Right kidney (tissue), 1 donor: ENCODE measurements at regions not wholly inside any gene's neighbourhood (a gene's known extent, or its start where the extent isn't known, plus 50 kb on each side); places are given as distances from the start of the nearest gene placed in this dataset.
"Not testable (repeated sequence)": the region's sequence is repeated elsewhere in the genome, so short reads cannot be mapped to it uniquely, and the experiment has no call there.

Experiments
- DNase-seq: peaks from one replicate; pipeline ENCODE4 v3.0.0-alpha.2; 2016

GRCh38 chr2:144670080-144670479 lies 150.2 kb upstream of the ZEB2 start:
- no peak for DNase-seq

DNA sequence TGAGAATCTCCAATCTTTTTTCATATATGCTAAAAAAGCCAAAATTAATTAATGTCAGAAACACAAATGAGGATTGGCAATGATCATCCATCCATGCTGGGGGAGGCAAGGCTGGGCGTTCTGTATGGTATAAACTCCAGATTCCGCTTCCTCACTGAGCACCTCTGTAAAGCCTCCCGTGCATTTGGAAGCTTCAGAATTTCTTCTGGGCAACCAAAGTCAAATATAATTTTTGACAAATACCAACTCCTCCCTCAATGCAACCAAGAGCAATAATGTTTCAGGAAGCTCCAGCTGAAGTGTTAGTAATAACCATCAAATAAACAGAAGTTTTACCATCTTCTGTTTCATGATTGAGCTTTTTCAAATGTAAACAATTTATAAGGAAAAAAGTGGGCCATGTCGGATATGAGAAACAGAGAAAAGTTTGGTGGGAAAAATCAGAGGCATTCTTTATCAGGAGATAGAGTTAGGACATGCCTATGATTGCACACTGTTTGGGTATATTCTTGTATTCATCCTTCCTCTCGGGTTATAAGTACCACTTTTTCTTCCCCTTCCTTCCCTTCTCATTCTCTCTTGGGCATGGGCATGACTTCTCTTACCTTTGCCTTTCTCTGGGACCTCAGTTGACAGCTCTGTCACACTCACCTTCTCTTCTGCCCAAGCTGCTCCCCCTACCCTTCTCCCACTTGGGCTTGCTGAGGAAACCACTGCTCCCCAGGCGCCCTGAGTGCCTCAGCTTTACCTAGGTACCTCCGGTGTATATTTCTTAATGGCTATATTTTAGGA lies 149.5 kb upstream of the ZEB2 start:
- no peak for DNase-seq

GRCh38 chr2:144668493-144669110 lies 148.7 kb upstream of the ZEB2 start:
- no peak for DNase-seq

- DNase-seq: no peak
Measured at GRCh38 chr2:144666032-144666431, 146.1 kb upstream of the ZEB2 start.

DNA sequence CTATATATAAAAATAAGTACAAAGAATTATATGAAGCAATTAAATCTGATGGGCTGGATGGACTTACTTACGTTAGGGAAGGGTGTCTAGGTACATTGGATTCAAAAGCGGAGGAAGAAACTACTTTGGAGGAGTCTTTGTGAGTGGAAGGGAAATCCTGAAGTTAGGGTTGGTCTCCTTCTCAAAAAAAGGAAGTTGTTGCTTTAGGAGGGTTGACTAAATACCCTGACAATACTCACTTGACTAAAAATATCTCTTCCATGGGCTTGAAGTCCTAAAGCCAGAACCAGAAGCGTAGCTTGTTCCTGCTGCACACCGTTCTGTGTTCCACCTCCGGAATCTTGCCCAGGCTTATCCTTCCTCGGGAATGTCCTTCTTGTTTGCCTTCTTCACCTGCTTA lies 143.3 kb upstream of the ZEB2 start:
- no peak for DNase-seq

DNA sequence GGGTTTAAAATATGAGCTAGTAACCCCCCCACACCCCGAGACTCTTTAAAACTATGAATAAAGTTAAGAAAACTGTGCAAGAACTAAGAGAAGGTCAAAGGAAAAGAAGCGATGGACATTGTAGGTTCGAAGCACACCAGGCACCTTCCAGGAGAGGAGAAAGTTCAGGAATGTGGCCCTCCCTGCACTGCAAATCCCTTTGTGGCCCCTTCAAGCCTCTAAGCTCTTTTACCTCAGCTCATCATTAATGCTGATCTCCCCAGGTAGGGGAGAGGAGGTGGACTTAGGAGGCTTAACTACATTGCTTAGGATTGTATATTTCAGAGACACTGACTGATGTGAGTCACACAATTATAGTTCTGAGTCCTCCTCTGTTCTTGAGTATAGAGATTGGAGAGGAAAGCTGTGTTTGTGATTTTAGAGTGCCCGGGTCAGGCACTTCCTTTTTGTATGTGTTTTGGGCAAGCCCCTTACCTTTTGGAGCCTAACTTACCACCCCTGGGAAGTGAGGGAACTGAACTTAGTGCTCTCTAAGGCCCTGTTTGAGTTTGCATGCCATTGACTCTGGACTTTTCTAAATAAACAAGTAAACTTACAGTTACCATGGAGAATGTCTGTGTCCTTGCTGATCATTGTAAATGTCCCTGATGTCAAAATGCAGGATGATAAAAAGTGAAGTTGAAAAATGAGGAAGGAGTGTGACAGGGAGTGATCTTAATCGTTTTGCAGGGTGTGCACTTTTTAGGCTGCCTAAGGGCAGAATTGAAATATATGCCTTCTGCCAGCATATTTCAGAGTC lies 140.8 kb upstream of the ZEB2 start:
- no peak for DNase-seq

- no peak for DNase-seq
Measured at GRCh38 chr2:144659731-144660275, 139.9 kb upstream of the ZEB2 start.

DNA sequence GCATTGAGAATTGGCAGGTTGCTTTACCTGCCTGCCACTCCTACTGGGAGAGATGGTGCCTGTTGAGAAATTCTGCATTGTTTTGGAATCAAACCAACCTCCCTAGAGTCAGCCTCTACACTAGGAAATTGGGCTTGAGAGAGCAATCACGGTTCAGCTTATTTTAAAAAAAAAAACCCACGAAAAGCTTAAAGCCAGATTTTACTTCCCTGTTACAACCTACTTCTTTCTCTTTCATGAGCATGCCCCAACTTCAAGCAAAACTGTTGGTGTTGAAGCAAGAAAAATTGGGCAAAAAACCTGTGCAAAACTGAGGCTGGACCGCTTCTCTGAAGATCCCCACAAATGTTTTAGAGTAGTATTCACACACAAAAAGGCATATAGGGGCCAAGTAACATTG lies 134.6 kb upstream of the ZEB2 start:
- no peak for DNase-seq

GRCh38 chr2:144650907-144651306 lies 131.0 kb upstream of the ZEB2 start:
- no peak for DNase-seq

GRCh38 chr2:144648837-144649465 lies 129.0 kb upstream of the ZEB2 start:
- DNase-seq: no peak

DNA sequence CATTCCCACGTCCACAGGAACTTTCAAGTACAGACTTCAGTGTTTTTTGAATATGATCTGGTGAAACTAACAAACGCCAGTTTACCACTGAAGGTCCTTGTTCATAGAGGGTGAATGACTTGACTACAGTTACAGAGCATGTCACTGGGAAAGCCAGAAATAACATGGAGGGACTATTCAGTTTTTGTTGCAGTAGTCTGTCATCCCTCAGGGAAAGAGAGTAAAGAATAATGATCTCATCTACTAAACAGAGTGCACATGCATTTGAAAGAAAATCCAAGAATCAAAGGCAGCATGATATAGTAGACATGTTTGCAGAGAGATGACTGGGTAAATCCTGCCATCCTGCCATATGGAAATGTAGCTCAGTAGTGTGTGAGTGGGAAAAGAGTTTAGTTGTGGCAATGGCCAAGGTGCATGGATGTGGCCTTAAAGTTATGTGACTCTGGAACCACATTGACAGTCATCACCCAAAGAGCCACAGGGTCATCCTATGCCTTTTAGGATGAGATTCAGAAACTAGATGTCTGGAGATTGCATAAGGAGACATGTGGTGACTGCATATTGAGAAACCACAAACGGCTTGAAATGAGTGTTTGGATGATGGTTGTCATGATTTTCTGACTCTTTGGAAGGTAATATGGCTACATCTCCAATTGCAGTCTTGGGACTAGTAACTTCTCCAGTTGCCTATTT lies 125.3 kb upstream of the ZEB2 start:
- no peak for DNase-seq

- no peak for DNase-seq
Measured at GRCh38 chr2:144644549-144644948, 124.6 kb upstream of the ZEB2 start.

DNA sequence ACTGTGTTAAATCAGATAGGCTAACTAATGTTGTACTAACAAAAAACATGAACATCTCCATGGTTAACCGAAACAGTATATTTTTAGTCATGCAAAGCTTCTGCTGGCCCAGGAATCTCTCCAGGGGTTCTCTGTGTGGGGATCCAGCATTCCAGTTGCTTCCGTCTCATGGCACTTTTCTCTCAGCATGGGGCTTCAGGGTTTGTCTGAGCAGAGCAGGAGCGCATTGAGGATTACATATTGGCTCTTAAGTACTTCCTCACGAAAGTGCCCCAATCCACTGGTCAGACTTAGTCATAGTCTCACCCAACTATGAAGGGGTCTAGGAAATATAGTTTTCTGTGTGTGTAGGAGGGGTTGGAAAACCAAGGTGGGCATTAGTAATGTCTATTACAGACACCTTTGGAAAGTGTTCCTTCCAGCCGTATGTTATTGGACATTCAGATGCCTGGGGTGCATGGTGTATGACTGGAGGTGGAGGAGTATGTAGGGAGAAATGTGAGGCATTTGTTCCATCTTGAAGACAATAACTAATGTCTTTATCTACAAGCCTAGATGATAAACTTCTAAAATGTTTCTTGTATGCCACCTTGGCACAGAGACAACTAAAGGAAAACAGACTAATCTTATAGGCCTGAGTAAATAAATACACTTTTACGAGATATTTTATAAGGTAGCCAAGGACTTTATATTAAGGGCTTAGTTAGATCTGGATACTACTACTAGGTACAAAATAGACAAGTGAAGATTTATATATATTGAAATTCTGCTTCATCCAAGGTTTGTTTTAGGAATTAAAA lies 123.8 kb upstream of the ZEB2 start:
- no peak for DNase-seq

DNA sequence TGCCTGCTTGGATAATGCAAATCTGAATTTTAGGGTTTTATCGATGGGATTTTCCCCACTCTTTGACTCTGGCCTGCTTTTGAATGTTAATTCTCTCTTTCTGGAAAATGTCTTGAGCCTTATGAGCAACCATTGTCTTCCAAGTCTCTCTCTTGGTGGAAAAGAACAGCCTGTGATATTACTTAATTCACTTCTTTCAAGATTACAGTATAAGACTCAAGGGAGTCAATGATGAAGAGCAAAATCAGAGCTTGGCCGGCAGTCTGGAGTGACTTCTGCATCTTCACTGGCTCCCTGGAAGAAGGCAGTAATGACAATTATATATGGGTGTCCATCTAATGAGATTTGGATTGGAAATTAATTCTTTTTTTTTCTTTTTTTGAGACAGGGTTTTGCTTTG lies 122.9 kb upstream of the ZEB2 start:
- DNase-seq: no peak

DNA sequence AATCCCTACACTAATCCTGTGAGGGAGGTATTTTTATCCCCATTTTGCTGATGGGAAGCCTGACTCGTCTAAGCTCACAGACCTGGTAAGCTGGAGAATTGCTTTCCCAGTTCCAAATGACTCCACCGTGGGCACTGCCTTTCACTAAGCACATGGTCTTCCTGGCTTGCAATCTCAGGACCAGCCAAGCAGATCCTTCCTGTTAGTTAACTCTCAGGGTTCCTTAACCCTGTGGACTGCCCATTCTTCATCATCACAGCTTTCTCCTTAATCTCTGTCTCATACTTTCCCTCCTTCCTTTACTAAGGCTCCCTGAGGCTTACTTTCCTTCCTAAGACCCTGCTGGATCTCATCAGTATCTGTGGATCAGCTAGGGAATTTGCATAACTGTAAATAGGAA lies 122.2 kb upstream of the ZEB2 start:
- DNase-seq: no peak

GRCh38 chr2:144638250-144638649 lies 118.3 kb upstream of the ZEB2 start:
- not testable (repeated sequence) for DNase-seq

GRCh38 chr2:144636860-144637259 lies 116.9 kb upstream of the ZEB2 start:
- not testable (repeated sequence) for DNase-seq

DNA sequence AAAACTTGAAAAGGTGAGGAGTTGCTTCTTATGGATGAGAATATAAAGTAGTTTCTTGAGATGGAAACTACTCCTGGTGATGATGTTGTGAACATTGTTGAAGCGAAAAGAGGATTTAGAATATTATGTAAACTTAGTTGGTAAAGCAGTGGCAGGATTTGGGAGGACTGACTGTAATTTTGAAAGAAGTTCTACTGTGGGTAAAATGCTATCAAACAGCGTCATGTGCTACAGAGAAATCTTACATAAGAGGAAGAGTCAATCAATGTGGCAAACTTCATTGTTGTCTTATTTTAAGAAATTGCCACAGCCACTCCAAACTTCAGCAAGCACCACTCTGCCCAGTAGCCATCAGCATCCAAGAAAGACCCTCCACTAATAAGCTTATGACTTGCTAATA lies 112.9 kb upstream of the ZEB2 start:
- no peak for DNase-seq

DNA sequence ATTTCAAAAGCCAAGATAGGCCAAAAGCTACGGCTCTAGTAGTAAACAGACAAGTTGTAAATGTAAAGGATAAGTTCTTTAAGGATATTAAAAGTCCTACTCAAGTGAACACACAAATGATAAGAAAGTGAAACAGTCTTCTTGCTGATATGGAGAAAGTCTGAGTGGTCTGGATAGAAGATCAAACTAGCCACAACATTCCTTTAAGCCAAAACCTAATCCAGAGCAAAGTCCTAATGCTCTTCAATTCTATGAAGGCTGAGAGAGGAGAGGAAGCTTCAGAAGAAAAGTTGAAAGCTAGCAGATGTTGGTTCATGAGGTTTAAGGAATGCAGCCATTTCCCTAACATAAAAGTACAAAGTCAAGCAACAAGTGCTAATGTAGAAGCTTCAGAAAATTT lies 111.7 kb upstream of the ZEB2 start:
- DNase-seq: no peak

DNA sequence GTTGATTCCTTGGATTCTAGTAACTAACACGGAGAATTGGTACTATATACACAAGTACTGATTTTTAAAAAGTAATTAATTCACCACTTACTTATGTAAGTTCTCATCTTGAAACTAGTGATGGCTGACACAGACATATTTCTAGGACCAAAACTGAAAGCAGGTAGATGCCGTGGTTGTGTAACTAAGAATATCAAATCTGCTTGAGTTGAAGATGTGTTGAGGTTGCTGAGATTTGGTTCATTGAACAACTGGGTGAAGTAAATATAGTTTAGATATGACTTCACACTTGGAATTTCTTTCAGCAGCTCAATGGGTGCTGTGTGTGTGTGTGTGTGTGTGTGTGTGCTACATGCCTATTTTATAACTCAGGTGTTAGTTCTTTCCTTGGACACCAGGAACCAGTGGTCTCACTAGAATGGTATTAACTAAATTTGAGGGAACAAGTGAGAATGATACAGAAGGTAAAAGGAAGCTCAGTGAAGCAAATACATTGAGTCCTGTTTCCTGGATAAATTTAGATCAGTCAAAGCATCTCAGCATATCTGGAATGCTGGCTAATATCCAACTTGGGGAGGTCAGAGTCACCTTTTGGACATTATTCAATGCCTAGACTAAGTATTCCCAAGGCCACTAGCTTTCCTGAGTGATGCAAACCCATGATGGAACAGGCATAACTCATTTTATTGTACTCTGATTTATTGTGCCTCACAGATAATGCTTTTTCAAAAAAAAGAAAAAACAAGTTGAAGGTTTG lies 110.7 kb upstream of the ZEB2 start:
- no peak for DNase-seq
